GM12878 (cell line): ENCODE measurements at regions not wholly inside any gene's neighbourhood (a gene's known extent, or its start where the extent isn't known, plus 50 kb on each side); places are given as distances from the start of the nearest gene placed in this dataset.

Experiments used
- ATAC-seq: fragments of 200-7000 bp; cut with Tn5 transposase; 3 replicates; pipeline ENCODE4 v1.9.1; 2020; ENCODE audit warnings: mild to moderate bottlenecking, moderate library complexity
- BruUV-seq: library from RNA; stranded (reverse); fragments of 400-500 nt; replicated peaks from 2 replicates; lab custom pipeline; 2021; lab: Mats Ljungman, UMichigan
- CTCF ChIA-PET: fragments of 300-600 bp; sonication (Branson Sonifier 250); formaldehyde crosslinking; extraction: SDS; loops from one replicate; lab custom pipeline; 2021; ENCODE audit warnings: inconsistent platforms; lab: Yijun Ruan, JAX
- POLR2A ChIA-PET: fragments of 350-600 bp; formaldehyde crosslinking; extraction: SDS; loops from one replicate; lab custom pipeline; 2021; ENCODE audit warnings: inconsistent platforms; lab: Charles Lee
- RAD21 ChIA-PET: fragments of 300-600 bp; sonication (Branson Sonifier 250); formaldehyde crosslinking; loops from one replicate; lab custom pipeline; 2023; ENCODE audit warnings: antibody characterized with exemption; ENCODE audit not compliant: unreplicated experiment; lab: Charles Lee
- SMC1A ChIA-PET: fragments of 300-600 bp; sonication (Branson Sonifier 250); formaldehyde crosslinking; loops from one replicate; lab custom pipeline; 2023; ENCODE audit not compliant: unreplicated experiment, uncharacterized antibody; lab: Charles Lee
- DNase-seq: peaks from one replicate; pipeline ENCODE4 v3.0.0-alpha.2; 2011; ENCODE audit warnings: low read depth, low spot score
- FAIRE-seq: peaks from 3 replicates; lab custom pipeline; 2011; peaks lifted over from hg19 to GRCh38; lab: Jason Lieb, UNC
- H2AFZ ChIP-seq: 2 replicates; pipeline ENCODE4 v1.6.0; 2011; ENCODE audit warnings: low read depth, low read length, control low read depth; ENCODE audit not compliant: control insufficient read depth
- H3K27ac ChIP-seq: 2 replicates; pipeline ENCODE4 v1.5.1; 2011; ENCODE audit warnings: control low read depth; ENCODE audit not compliant: control insufficient read depth, insufficient read depth
- H3K27me3 ChIP-seq, 2 experiments: replicated peaks in 1 of 2; 2 replicates each; pipeline versions ENCODE4 v1.6.0 to v1.6.1; 2011; ENCODE audit warnings: low read length in 1 of 2; ENCODE audit not compliant: control insufficient read depth in 2 of 2, insufficient read depth in 2 of 2
- H3K36me3 ChIP-seq, 2 experiments: 2 replicates each; pipeline ENCODE4 v1.5.1; 2011; ENCODE audit warnings: low read length in 1 of 2; ENCODE audit not compliant: control insufficient read depth in 2 of 2, insufficient read depth in 2 of 2
- H3K4me1 ChIP-seq: 2 replicates; pipeline ENCODE4 v1.6.1; 2011; ENCODE audit warnings: mild to moderate bottlenecking, low read length, moderate library complexity, mixed read lengths; ENCODE audit not compliant: control insufficient read depth, insufficient read depth
- H3K4me2 ChIP-seq: 2 replicates; pipeline ENCODE4 v1.6.0; 2011; ENCODE audit warnings: control low read depth; ENCODE audit not compliant: control insufficient read depth, insufficient read depth
- H3K4me3 ChIP-seq: fragments of 200-600 bp; sonication (generic); 2 replicates; pipeline ENCODE4 v1.5.1; 2016
- H3K79me2 ChIP-seq: 2 replicates; pipeline ENCODE4 v1.6.0; 2011; ENCODE audit warnings: low read length; ENCODE audit not compliant: control insufficient read depth, insufficient read depth
- H3K9ac ChIP-seq: 2 replicates; pipeline ENCODE4 v1.8.0; 2011; ENCODE audit warnings: low read length, control low read depth, mixed read lengths; ENCODE audit not compliant: control insufficient read depth, insufficient read depth
- H3K9me3 ChIP-seq: replicated peaks from 3 replicates; pipeline ENCODE4 v1.5.1; 2011; ENCODE audit warnings: mild to moderate bottlenecking, low read length; ENCODE audit not compliant: control insufficient read depth, insufficient read depth
- H4K20me1 ChIP-seq: 2 replicates; pipeline ENCODE4 v1.6.0; 2011; ENCODE audit not compliant: control insufficient read depth, insufficient read depth
- CHD1 ChIP-seq: IDR thresholded peaks from 2 replicates; pipeline ENCODE4 v1.6.1; 2012; ENCODE audit warnings: low read depth, low read length, improper control_type of control experiment
- NR2F1 ChIP-seq: fragments of 450-650 bp; conservative IDR thresholded peaks from 2 replicates; pipeline ENCODE4 v1.6.1; 2017; ENCODE audit warnings: mild to moderate bottlenecking
- SMAD5 ChIP-seq: IDR thresholded peaks from 2 replicates; pipeline ENCODE4 v1.6.1; 2016; ENCODE audit warnings: antibody characterized with exemption, low read depth
- SPI1 ChIP-seq: IDR thresholded peaks from 2 replicates; pipeline ENCODE4 v1.6.1; 2011; ENCODE audit warnings: low read depth, mild to moderate bottlenecking, low read length, moderate library complexity, borderline replicate concordance; ENCODE audit not compliant: insufficient read depth
- ZBTB33 ChIP-seq: fragments of 450-650 bp; IDR thresholded peaks from 2 replicates; pipeline ENCODE4 v1.6.1; 2017; ENCODE audit warnings: mild to moderate bottlenecking
- WGBS: methylation state at CpG from one replicate; pipeline ENCODE4 v1.1.6; 2016; ENCODE audit warnings: low lambda C conversion rate; ENCODE audit not compliant: insufficient replicate concordance, insufficient coverage; ENCODE audit errors: missing lambda C conversion rate; 5-methylcytosine and 5-hydroxymethylcytosine counted together
- in situ Hi-C: fragments of 300-500 bp; cut with MboI; formaldehyde crosslinking; loops from 9 replicates; pipeline ENCODE4 v1.14.3; 2018; ENCODE audit warnings: mixed read lengths
- intact Hi-C: fragments of 100-400 bp; cut with micrococcal nuclease; formaldehyde crosslinking; loops from one replicate; pipeline ENCODE4 v1.14.2; 2022; ENCODE audit not compliant: unreplicated experiment

GRCh38 chrX:49756692-49757091 is 60.9 kb upstream of the PAGE1 start:
- CTCF ChIA-PET: no interaction called here

More at GRCh38 chrX:49756692-49757091, 60.9 kb upstream of the PAGE1 start:
- no peak overlapping the region for H3K4me2 ChIP-seq
- no peaks in the 10 kb centered on the region for H3K4me1 ChIP-seq
- H3K4me3 ChIP-seq: no peak overlapping the region
- ChIA-PET SMC1A (no interaction called here), RAD21 (no interaction called here), POLR2A (interaction anchor here (0.6 kb wide), 1 partner anchor 549 kb away, joined by 3 read pairs; no protein-coding TSS in a partner anchor)
- H3K36me3 ChIP-seq: no peaks in the 10 kb centered on the region
- no peaks in the 10 kb centered on the region for H4K20me1 ChIP-seq
- no peak overlapping the region for H3K27ac ChIP-seq
- H3K9ac ChIP-seq: no peak overlapping the region
- no peak for TF ChIP-seq SMAD5
- TF ChIP-seq ZBTB33: no peak
- no peak for TF ChIP-seq NR2F1
- TF ChIP-seq SPI1: peak; percentile 62; the same call in 1 of the 2 replicates
- TF ChIP-seq CHD1: no peak
- no peaks in the 10 kb centered on the region for H3K9me3 ChIP-seq
- 0% methylated on average over 2 of the region's 2 CpGs for WGBS
- no peaks in the 10 kb centered on the region for H3K27me3 ChIP-seq
- in situ Hi-C loops (no loop called here), intact Hi-C loops (no loop called here)
- no peak for FAIRE-seq
- no peak for DNase-seq
- peak; percentile 51 for ATAC-seq
- no peaks in the 10 kb centered on the region for H3K79me2 ChIP-seq
- no TSS peak for BruUV-seq
- no peak overlapping the region for H2AFZ ChIP-seq
